Liver (tissue), 8 donors: ENCODE measurements at regions not wholly inside any gene's neighbourhood (a gene's known extent, or its start where the extent isn't known, plus 50 kb on each side); places are given as distances from the start of the nearest gene placed in this dataset.

Experiments used
- DNase-seq: peaks from one replicate; pipeline ENCODE4 v3.0.0-alpha.2; 2017; ENCODE audit warnings: low spot score
- H3K27ac ChIP-seq, 2 donors: one replicate each; pipeline ENCODE4 v1.7.0; 2013; ENCODE audit warnings: inconsistent platforms in 2 of 2, low read length in 2 of 2, control low read depth in 1 of 2, low read depth in 1 of 2, mild to moderate bottlenecking in 1 of 2
- H3K27me3 ChIP-seq, 4 donors: one replicate each; pipeline versions ENCODE4 v1.6.1 to v1.7.0; 2013; ENCODE audit warnings: low read length in 3 of 4, inconsistent platforms in 1 of 4, mild to moderate bottlenecking in 1 of 4, moderate library complexity in 1 of 4; ENCODE audit not compliant: control insufficient read depth in 4 of 4, insufficient read depth in 4 of 4
- H3K36me3 ChIP-seq, 4 donors: one replicate each; pipeline versions ENCODE4 v1.6.1 to v1.7.0; 2013; ENCODE audit warnings: low read length in 3 of 4, mild to moderate bottlenecking in 3 of 4, low read depth in 1 of 4, moderate library complexity in 1 of 4; ENCODE audit not compliant: control insufficient read depth in 4 of 4, insufficient read depth in 3 of 4
- H3K4me1 ChIP-seq, 4 donors: one replicate each; pipeline versions ENCODE4 v1.6.1 to v1.7.0; 2013; ENCODE audit warnings: low read length in 3 of 4, mild to moderate bottlenecking in 3 of 4, moderate library complexity in 1 of 4; ENCODE audit not compliant: control insufficient read depth in 4 of 4, insufficient read depth in 4 of 4
- H3K4me3 ChIP-seq, 3 donors: one replicate each; pipeline versions ENCODE4 v1.6.1 to v1.7.0; 2013; ENCODE audit warnings: low read length in 3 of 3, control low read depth in 1 of 3, low read depth in 1 of 3, mild to moderate bottlenecking in 1 of 3
- H3K9ac ChIP-seq, 2 donors: one replicate each; pipeline ENCODE4 v1.7.0; 2013; ENCODE audit warnings: low read length in 2 of 2, mild to moderate bottlenecking in 2 of 2, moderate library complexity in 2 of 2, control low read depth in 1 of 2, low read depth in 1 of 2
- H3K9me3 ChIP-seq, 4 donors: one replicate each; pipeline versions ENCODE4 v1.6.1 to v1.7.0; 2013; ENCODE audit warnings: low read length in 3 of 4; ENCODE audit not compliant: control insufficient read depth in 4 of 4
- EGR1 ChIP-seq, 2 donors: IDR thresholded peaks; 2 replicates each; pipeline ENCODE4 v1.6.1; 2016 to 2018; ENCODE audit warnings: antibody characterized with exemption in 2 of 2, low read depth in 2 of 2
- FOXA1 ChIP-seq: IDR thresholded peaks from 2 replicates; pipeline ENCODE4 v1.6.1; 2016; ENCODE audit warnings: antibody characterized with exemption
- FOXA2 ChIP-seq: IDR thresholded peaks from 2 replicates; pipeline ENCODE4 v1.6.1; 2016; ENCODE audit warnings: antibody characterized with exemption
- GABPA ChIP-seq, 2 donors: IDR thresholded peaks in 1 of 2; conservative IDR thresholded peaks in 1 of 2; 2 replicates each; pipeline ENCODE4 v1.6.1; 2016; ENCODE audit warnings: antibody characterized with exemption in 2 of 2, mild to moderate bottlenecking in 1 of 2, moderate library complexity in 1 of 2
- HNF4A ChIP-seq, 2 donors: conservative IDR thresholded peaks; 2 replicates each; pipeline ENCODE4 v1.6.1; 2016; ENCODE audit warnings: antibody characterized with exemption in 2 of 2, mild to moderate bottlenecking in 2 of 2
- NR2F2 ChIP-seq: IDR thresholded peaks from 2 replicates; pipeline ENCODE4 v1.6.1; 2016; ENCODE audit warnings: antibody characterized with exemption
- RAD21 ChIP-seq, 2 donors: IDR thresholded peaks; 2 replicates each; pipeline ENCODE4 v1.6.1; 2016; ENCODE audit warnings: antibody characterized with exemption in 2 of 2, mild to moderate bottlenecking in 2 of 2
- RXRA ChIP-seq, 2 donors: IDR thresholded peaks; 2 replicates each; pipeline ENCODE4 v1.6.1; 2017 to 2018; ENCODE audit warnings: antibody characterized with exemption in 2 of 2, mild to moderate bottlenecking in 1 of 2
- SP1 ChIP-seq: IDR thresholded peaks from 2 replicates; pipeline ENCODE4 v1.6.1; 2018; ENCODE audit warnings: antibody characterized with exemption, mild to moderate bottlenecking
- TAF1 ChIP-seq: conservative IDR thresholded peaks from 2 replicates; pipeline ENCODE4 v1.6.1; 2016; ENCODE audit warnings: antibody characterized with exemption, mild to moderate bottlenecking
- YY1 ChIP-seq: IDR thresholded peaks from 2 replicates; pipeline ENCODE4 v1.6.1; 2016; ENCODE audit warnings: antibody characterized with exemption, mild to moderate bottlenecking
- WGBS: extraction: QIAGEN DNeasy Blood & Tissue Kit; methylation state at CpG from one replicate; pipeline ENCODE4 v1.1.7; 2013; 5-methylcytosine and 5-hydroxymethylcytosine counted together
- TF ChIP-seq, protein P1 (sequence below): IDR thresholded peaks from 2 replicates; pipeline ENCODE4 v1.6.1; 2016; ENCODE audit warnings: antibody characterized with exemption, mild to moderate bottlenecking
- TF ChIP-seq, protein P2 (sequence below): IDR thresholded peaks from 2 replicates; pipeline ENCODE4 v1.6.1; 2016; ENCODE audit warnings: antibody characterized with exemption
- TF ChIP-seq, protein P3 (sequence below): fragments of 150-350 bp; IDR thresholded peaks from 2 replicates; pipeline ENCODE4 v1.5.1; 2017; ENCODE audit warnings: improper control_type of control experiment, low read depth, low read length; ENCODE audit not compliant: missing input control
- donor health status: healthy.
- donor health status: healthy.
- donor health status: healthy.
- donor health status: healthy.
- donor health status: healthy.

DNA sequence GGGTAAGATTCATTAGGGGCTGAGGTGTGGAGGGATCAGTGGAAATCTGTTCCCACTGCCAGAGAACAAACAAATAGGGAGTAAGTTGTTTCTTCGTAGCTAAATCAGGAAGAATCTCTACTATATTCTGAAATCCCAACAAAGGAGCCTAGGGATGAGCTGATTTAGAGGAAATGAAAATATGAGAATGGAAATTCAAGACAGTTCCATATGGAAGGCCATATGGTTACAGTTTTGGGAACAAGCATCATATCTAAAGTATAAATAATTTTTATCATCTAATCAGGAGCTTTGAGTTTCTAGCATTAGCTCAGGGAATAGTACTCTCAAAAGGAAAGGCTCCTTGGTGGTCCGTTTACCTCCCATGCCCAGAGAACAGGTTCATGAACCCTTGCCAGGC, 218.2 kb downstream of the AASDH start (continued):
- TF ChIP-seq, protein P1, sequence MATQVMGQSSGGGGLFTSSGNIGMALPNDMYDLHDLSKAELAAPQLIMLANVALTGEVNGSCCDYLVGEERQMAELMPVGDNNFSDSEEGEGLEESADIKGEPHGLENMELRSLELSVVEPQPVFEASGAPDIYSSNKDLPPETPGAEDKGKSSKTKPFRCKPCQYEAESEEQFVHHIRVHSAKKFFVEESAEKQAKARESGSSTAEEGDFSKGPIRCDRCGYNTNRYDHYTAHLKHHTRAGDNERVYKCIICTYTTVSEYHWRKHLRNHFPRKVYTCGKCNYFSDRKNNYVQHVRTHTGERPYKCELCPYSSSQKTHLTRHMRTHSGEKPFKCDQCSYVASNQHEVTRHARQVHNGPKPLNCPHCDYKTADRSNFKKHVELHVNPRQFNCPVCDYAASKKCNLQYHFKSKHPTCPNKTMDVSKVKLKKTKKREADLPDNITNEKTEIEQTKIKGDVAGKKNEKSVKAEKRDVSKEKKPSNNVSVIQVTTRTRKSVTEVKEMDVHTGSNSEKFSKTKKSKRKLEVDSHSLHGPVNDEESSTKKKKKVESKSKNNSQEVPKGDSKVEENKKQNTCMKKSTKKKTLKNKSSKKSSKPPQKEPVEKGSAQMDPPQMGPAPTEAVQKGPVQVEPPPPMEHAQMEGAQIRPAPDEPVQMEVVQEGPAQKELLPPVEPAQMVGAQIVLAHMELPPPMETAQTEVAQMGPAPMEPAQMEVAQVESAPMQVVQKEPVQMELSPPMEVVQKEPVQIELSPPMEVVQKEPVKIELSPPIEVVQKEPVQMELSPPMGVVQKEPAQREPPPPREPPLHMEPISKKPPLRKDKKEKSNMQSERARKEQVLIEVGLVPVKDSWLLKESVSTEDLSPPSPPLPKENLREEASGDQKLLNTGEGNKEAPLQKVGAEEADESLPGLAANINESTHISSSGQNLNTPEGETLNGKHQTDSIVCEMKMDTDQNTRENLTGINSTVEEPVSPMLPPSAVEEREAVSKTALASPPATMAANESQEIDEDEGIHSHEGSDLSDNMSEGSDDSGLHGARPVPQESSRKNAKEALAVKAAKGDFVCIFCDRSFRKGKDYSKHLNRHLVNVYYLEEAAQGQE = no peak
- TF ChIP-seq TAF1 = no peak
- no peak for TF ChIP-seq FOXA2

DNA sequence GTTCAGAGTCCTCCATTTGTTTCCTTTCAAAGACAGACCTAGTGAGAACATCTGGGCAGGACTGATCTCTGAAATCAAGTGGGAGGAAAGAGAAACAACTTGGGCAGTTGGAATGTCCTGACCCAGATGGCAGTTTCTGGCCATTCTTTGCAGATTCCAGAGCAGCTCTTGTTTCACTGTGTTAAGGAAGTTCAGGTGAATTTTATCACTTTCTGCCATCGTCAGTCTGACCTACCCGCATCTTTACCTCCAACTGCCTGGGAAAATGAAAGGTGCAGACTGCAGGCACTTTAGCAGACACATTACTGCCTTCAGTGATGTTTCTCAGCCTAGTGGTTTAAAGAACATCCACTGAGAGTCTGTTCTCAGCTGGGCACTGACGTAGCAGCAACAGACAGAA, 216.2 kb downstream of the CEP135 start:
- H3K36me3 ChIP-seq = no peaks in the 10 kb centered on the region
- no peak for DNase-seq
- no peak overlapping the region for H3K9ac ChIP-seq
- WGBS = 81% methylated on average over 3 of the region's 3 CpGs
- peaks cover 0 to 6% (median 0%) of the 10 kb centered on the region in 4 donors for H3K9me3 ChIP-seq
- no peak overlapping the region for H3K27ac ChIP-seq
- H3K4me3 ChIP-seq = no peak overlapping the region
- no peaks in the 10 kb centered on the region for H3K4me1 ChIP-seq
- H3K27me3 ChIP-seq = no peaks in the 10 kb centered on the region
- no peak for TF ChIP-seq NR2F2
- no peak for TF ChIP-seq YY1
- TF ChIP-seq FOXA1 = no peak
- TF ChIP-seq SP1 = no peak
- no peak for TF ChIP-seq HNF4A (conservative IDR thresholded peaks at IDR 0.05)
- no peak for TF ChIP-seq RAD21 (IDR thresholded peaks at IDR 0.05)
- TF ChIP-seq, protein P1 = no peak
- no peak for TF ChIP-seq FOXA2
- TF ChIP-seq, protein P2, sequence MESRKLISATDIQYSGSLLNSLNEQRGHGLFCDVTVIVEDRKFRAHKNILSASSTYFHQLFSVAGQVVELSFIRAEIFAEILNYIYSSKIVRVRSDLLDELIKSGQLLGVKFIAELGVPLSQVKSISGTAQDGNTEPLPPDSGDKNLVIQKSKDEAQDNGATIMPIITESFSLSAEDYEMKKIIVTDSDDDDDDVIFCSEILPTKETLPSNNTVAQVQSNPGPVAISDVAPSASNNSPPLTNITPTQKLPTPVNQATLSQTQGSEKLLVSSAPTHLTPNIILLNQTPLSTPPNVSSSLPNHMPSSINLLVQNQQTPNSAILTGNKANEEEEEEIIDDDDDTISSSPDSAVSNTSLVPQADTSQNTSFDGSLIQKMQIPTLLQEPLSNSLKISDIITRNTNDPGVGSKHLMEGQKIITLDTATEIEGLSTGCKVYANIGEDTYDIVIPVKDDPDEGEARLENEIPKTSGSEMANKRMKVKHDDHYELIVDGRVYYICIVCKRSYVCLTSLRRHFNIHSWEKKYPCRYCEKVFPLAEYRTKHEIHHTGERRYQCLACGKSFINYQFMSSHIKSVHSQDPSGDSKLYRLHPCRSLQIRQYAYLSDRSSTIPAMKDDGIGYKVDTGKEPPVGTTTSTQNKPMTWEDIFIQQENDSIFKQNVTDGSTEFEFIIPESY = no peak

DNA sequence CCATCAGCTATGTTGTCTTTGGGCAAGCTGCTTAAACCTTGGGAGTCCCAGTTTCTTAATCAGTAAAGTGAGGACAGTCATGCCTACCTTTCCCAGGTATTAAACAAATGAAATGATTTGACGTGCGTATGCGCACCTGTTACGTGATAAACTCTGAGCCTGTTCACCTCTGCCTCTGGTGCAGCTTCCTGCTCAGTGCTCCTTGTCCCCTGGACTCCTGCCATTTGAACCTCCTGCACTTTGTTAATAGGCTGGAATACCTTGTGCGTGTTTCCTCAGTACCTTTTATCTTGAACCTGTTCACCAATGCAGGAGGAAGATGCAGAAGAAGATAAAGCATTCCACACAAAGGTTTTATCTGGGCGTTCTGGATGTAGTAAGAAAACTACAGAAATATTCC, 211.9 kb downstream of the CEP135 start:
- no peak for DNase-seq
- TF ChIP-seq EGR1 (IDR thresholded peaks at IDR 0.05; ENCODE audit: low read depth in 2 of 2) (no peak), TAF1 (no peak), HNF4A (conservative IDR thresholded peaks at IDR 0.05) (no peak), SP1 (no peak), GABPA (IDR thresholded peaks at IDR 0.05 in 1 of 2, conservative IDR thresholded peaks at IDR 0.05 in 1 of 2) (no peak), RXRA (IDR thresholded peaks at IDR 0.05) (no peak), YY1 (no peak)
- TF ChIP-seq, protein P3, sequence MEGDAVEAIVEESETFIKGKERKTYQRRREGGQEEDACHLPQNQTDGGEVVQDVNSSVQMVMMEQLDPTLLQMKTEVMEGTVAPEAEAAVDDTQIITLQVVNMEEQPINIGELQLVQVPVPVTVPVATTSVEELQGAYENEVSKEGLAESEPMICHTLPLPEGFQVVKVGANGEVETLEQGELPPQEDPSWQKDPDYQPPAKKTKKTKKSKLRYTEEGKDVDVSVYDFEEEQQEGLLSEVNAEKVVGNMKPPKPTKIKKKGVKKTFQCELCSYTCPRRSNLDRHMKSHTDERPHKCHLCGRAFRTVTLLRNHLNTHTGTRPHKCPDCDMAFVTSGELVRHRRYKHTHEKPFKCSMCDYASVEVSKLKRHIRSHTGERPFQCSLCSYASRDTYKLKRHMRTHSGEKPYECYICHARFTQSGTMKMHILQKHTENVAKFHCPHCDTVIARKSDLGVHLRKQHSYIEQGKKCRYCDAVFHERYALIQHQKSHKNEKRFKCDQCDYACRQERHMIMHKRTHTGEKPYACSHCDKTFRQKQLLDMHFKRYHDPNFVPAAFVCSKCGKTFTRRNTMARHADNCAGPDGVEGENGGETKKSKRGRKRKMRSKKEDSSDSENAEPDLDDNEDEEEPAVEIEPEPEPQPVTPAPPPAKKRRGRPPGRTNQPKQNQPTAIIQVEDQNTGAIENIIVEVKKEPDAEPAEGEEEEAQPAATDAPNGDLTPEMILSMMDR = no peak
- TF ChIP-seq, protein P1 = no peak
- Histone ChIP-seq H3K4me3 (no peak overlapping the region), H3K9ac (no peak overlapping the region), H3K4me1 (no peaks in the 10 kb centered on the region), H3K36me3 (no peaks in the 10 kb centered on the region), H3K27ac (no peak overlapping the region), H3K9me3 (no peaks in the 10 kb centered on the region), H3K27me3 (no peaks in the 10 kb centered on the region)
- WGBS = 57% methylated on average over 6 of the region's 6 CpGs
